GM23338 (cell line): ENCODE measurements at regions not wholly inside any gene's neighbourhood (a gene's known extent, or its start where the extent isn't known, plus 50 kb on each side); places are given as distances from the start of the nearest gene placed in this dataset.
A peak's percentile ranks its signal among the peaks of the same experiment; 100 is the strongest.

Source experiments
- ATAC-seq: fragments of 200-7000 bp; cut with Tn5 transposase; 3 replicates; pipeline ENCODE4 v1.9.1; 2020
- DNase-seq: peaks from one replicate; pipeline ENCODE4 v3.0.0-alpha.2; 2015; ENCODE audit warnings: low spot score
- H2AFZ ChIP-seq: fragments of 200-600 bp; sonication (generic); 2 replicates; pipeline ENCODE4 v1.8.0; 2016; ENCODE audit warnings: antibody characterized with exemption, mild to moderate bottlenecking, moderate library complexity
- H3F3A ChIP-seq: fragments of 200-600 bp; sonication (generic); replicated peaks from 2 replicates; pipeline ENCODE4 v1.8.0; 2017; ENCODE audit warnings: antibody characterized with exemption, mixed run types, low read depth
- H3K27ac ChIP-seq: fragments of 200-600 bp; sonication (generic); 2 replicates; pipeline ENCODE4 v1.6.1; 2016; ENCODE audit warnings: low read depth
- H3K27me3 ChIP-seq: fragments of 200-600 bp; sonication (generic); 2 replicates; pipeline ENCODE4 v1.8.0; 2016; ENCODE audit warnings: mild to moderate bottlenecking, mixed run types, moderate library complexity; ENCODE audit not compliant: insufficient read depth
- H3K36me3 ChIP-seq: fragments of 200-600 bp; sonication (generic); 2 replicates; pipeline ENCODE4 v1.8.0; 2016; ENCODE audit warnings: mild to moderate bottlenecking; ENCODE audit not compliant: insufficient read depth
- H3K4me1 ChIP-seq: fragments of 200-600 bp; sonication (generic); 2 replicates; pipeline ENCODE4 v1.8.0; 2016; ENCODE audit warnings: mild to moderate bottlenecking, moderate library complexity; ENCODE audit not compliant: insufficient read depth
- H3K4me2 ChIP-seq: fragments of 200-600 bp; sonication (generic); 2 replicates; pipeline ENCODE4 v1.7.1; 2017; ENCODE audit warnings: mixed run types
- H3K4me3 ChIP-seq: fragments of 200-600 bp; sonication (generic); 2 replicates; pipeline ENCODE4 v1.6.1; 2016; ENCODE audit warnings: mixed run types
- H3K79me2 ChIP-seq: fragments of 200-600 bp; sonication (generic); replicated peaks from 2 replicates; pipeline ENCODE4 v1.8.0; 2017; ENCODE audit warnings: mild to moderate bottlenecking; ENCODE audit not compliant: insufficient read depth
- H3K9me2 ChIP-seq: fragments of 200-600 bp; sonication (generic); 2 replicates; pipeline ENCODE4 v1.8.0; 2017; ENCODE audit not compliant: insufficient read depth
- H4K20me1 ChIP-seq: fragments of 200-600 bp; sonication (generic); replicated peaks from 2 replicates; pipeline ENCODE4 v1.8.0; 2017; ENCODE audit warnings: mild to moderate bottlenecking; ENCODE audit not compliant: insufficient read depth
- H3K27ac Mint-ChIP-seq: 2 replicates; pipeline ENCODE4 v1.8.0; 2020; ENCODE audit warnings: inconsistent platforms, mild to moderate bottlenecking, moderate library complexity, mixed read lengths
- H3K27me3 Mint-ChIP-seq: 3 replicates; pipeline ENCODE4 v1.8.0; 2022; ENCODE audit warnings: low read depth, mild to moderate bottlenecking, moderate library complexity, mixed read lengths, inconsistent platforms; ENCODE audit not compliant: insufficient read depth, poor library complexity
- H3K36me3 Mint-ChIP-seq: 3 replicates; pipeline ENCODE4 v1.8.0; 2021; ENCODE audit warnings: low read depth, mild to moderate bottlenecking, inconsistent platforms, moderate library complexity, mixed read lengths
- H3K4me1 Mint-ChIP-seq: 3 replicates; pipeline ENCODE4 v1.8.0; 2020; ENCODE audit warnings: mild to moderate bottlenecking, inconsistent platforms, mixed read lengths
- H3K4me3 Mint-ChIP-seq: 3 replicates; pipeline ENCODE4 v1.8.0; 2021; ENCODE audit warnings: moderate library complexity, mild to moderate bottlenecking, inconsistent platforms, mixed read lengths
- H3K9me3 Mint-ChIP-seq: 3 replicates; pipeline ENCODE4 v1.8.0; 2020; ENCODE audit warnings: moderate library complexity, mild to moderate bottlenecking, inconsistent platforms, mixed read lengths
- CREB1 ChIP-seq: fragments of 250-450 bp; sonication (Bioruptor Pico); IDR thresholded peaks from 2 replicates; pipeline ENCODE4 v1.5.0; 2020; ENCODE audit warnings: low read depth, mild to moderate bottlenecking, moderate library complexity
- EZH2 ChIP-seq: fragments of 200-600 bp; sonication (generic); IDR thresholded peaks from one replicate; pipeline ENCODE4 v1.8.0; 2017; ENCODE audit warnings: antibody characterized with exemption, mild to moderate bottlenecking, low read depth; ENCODE audit not compliant: unreplicated experiment
- JUNB ChIP-seq: IDR thresholded peaks from one replicate; pipeline ENCODE4 v1.6.1; 2016; ENCODE audit warnings: antibody characterized with exemption; ENCODE audit not compliant: unreplicated experiment
- NANOG ChIP-seq: IDR thresholded peaks from 2 replicates; pipeline ENCODE4 v1.6.1; 2016; ENCODE audit warnings: antibody characterized with exemption, borderline replicate concordance
- POLR2AphosphoS5 ChIP-seq: IDR thresholded peaks from 2 replicates; pipeline ENCODE4 v1.6.1; 2016; ENCODE audit warnings: antibody characterized with exemption, low read depth
- STAT1 ChIP-seq: IDR thresholded peaks from one replicate; pipeline ENCODE4 v1.6.1; 2016; ENCODE audit warnings: antibody characterized with exemption; ENCODE audit not compliant: unreplicated experiment
- ZNF114 ChIP-seq: fragments of 250-450 bp; sonication (Bioruptor Pico); IDR thresholded peaks from 2 replicates; pipeline ENCODE4 v1.5.0; 2020; ENCODE audit warnings: mild to moderate bottlenecking, moderate library complexity
- ZNF331 ChIP-seq: fragments of 250-450 bp; sonication (Bioruptor Pico); IDR thresholded peaks from 2 replicates; pipeline ENCODE4 v1.5.0; 2020; ENCODE audit warnings: low read depth, mild to moderate bottlenecking, moderate library complexity
- TF ChIP-seq, protein P1 (sequence below), 2 experiments: fragments of 200-600 bp in 1 of 2; sonication (generic) in 1 of 2; conservative IDR thresholded peaks; 2 replicates each; pipeline versions ENCODE4 v1.5.1 to v1.6.1; 2016 to 2017; ENCODE audit warnings: antibody characterized with exemption in 2 of 2, low read depth in 2 of 2, mild to moderate bottlenecking in 2 of 2, moderate library complexity in 1 of 2
- TF ChIP-seq, protein P2 (sequence below): fragments of 250-450 bp; sonication (Bioruptor Pico); IDR thresholded peaks from 2 replicates; pipeline ENCODE4 v1.5.0; 2020; ENCODE audit warnings: mild to moderate bottlenecking, moderate library complexity
- TF ChIP-seq, protein P3 (sequence below): IDR thresholded peaks from 2 replicates; pipeline ENCODE4 v1.6.1; 2016; ENCODE audit warnings: antibody characterized with exemption
- TF ChIP-seq, protein P4 (sequence below): IDR thresholded peaks from one replicate; pipeline ENCODE4 v1.6.1; 2018; ENCODE audit warnings: antibody characterized with exemption; ENCODE audit not compliant: unreplicated experiment

DNA sequence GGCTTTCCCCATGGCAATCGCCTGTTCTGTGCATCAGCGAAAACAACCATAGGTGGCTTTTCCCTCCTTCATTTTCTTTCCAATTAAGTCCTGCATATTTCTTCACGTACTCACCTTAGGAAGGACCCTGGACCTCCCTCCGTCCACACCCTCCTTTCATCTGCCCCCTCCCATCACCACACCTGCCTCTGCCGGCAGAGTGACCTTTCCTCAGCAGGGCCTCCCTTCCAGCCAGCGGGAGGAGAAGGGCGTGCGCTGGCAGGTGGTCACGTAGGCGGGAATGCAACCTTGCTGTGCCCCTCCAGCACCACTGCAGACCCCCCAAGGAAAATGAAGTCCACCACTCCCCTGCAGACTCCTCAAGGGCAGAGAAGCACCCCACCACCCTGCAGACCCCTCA is 61.1 kb downstream of the GSX1 start:
- H3K27me3 Mint-ChIP-seq = peaks cover 18% of the 10 kb centered on the region
- no peaks in the 10 kb centered on the region for H3K9me2 ChIP-seq

More for the DNA sequence above, 61.1 kb downstream of the GSX1 start:
- ATAC-seq (peak; percentile 33), DNase-seq (no peak)
- Histone ChIP-seq H3K36me3 (no peaks in the 10 kb centered on the region), H3K27me3 (no peaks in the 10 kb centered on the region), H3K4me2 (no peak overlapping the region), H4K20me1 (no peaks in the 10 kb centered on the region), H2AFZ (no peak overlapping the region), H3K4me3 (no peak overlapping the region), H3K27ac (no peak overlapping the region), H3F3A (no peaks in the 10 kb centered on the region), H3K4me1 (no peaks in the 10 kb centered on the region), H3K79me2 (no peaks in the 10 kb centered on the region)
- Mint-ChIP-seq H3K9me3 (no peaks in the 10 kb centered on the region), H3K36me3 (no peaks in the 10 kb centered on the region), H3K4me1 (peaks cover 16% of the 10 kb centered on the region), H3K27ac (no peak overlapping the region), H3K4me3 (no peak overlapping the region)
- TF ChIP-seq NANOG (no peak), STAT1 (no peak), CREB1 (CRISPR knock-in tag) (no peak), ZNF331 (CRISPR knock-in tag) (no peak), EZH2 (no peak), POLR2AphosphoS5 (no peak), JUNB (no peak), ZNF114 (CRISPR knock-in tag) (no peak)
- TF ChIP-seq, protein P1, sequence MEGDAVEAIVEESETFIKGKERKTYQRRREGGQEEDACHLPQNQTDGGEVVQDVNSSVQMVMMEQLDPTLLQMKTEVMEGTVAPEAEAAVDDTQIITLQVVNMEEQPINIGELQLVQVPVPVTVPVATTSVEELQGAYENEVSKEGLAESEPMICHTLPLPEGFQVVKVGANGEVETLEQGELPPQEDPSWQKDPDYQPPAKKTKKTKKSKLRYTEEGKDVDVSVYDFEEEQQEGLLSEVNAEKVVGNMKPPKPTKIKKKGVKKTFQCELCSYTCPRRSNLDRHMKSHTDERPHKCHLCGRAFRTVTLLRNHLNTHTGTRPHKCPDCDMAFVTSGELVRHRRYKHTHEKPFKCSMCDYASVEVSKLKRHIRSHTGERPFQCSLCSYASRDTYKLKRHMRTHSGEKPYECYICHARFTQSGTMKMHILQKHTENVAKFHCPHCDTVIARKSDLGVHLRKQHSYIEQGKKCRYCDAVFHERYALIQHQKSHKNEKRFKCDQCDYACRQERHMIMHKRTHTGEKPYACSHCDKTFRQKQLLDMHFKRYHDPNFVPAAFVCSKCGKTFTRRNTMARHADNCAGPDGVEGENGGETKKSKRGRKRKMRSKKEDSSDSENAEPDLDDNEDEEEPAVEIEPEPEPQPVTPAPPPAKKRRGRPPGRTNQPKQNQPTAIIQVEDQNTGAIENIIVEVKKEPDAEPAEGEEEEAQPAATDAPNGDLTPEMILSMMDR (conservative IDR thresholded peaks at IDR 0.05; ENCODE audit: low read depth in 2 of 2) = no peak
- TF ChIP-seq, protein P2, sequence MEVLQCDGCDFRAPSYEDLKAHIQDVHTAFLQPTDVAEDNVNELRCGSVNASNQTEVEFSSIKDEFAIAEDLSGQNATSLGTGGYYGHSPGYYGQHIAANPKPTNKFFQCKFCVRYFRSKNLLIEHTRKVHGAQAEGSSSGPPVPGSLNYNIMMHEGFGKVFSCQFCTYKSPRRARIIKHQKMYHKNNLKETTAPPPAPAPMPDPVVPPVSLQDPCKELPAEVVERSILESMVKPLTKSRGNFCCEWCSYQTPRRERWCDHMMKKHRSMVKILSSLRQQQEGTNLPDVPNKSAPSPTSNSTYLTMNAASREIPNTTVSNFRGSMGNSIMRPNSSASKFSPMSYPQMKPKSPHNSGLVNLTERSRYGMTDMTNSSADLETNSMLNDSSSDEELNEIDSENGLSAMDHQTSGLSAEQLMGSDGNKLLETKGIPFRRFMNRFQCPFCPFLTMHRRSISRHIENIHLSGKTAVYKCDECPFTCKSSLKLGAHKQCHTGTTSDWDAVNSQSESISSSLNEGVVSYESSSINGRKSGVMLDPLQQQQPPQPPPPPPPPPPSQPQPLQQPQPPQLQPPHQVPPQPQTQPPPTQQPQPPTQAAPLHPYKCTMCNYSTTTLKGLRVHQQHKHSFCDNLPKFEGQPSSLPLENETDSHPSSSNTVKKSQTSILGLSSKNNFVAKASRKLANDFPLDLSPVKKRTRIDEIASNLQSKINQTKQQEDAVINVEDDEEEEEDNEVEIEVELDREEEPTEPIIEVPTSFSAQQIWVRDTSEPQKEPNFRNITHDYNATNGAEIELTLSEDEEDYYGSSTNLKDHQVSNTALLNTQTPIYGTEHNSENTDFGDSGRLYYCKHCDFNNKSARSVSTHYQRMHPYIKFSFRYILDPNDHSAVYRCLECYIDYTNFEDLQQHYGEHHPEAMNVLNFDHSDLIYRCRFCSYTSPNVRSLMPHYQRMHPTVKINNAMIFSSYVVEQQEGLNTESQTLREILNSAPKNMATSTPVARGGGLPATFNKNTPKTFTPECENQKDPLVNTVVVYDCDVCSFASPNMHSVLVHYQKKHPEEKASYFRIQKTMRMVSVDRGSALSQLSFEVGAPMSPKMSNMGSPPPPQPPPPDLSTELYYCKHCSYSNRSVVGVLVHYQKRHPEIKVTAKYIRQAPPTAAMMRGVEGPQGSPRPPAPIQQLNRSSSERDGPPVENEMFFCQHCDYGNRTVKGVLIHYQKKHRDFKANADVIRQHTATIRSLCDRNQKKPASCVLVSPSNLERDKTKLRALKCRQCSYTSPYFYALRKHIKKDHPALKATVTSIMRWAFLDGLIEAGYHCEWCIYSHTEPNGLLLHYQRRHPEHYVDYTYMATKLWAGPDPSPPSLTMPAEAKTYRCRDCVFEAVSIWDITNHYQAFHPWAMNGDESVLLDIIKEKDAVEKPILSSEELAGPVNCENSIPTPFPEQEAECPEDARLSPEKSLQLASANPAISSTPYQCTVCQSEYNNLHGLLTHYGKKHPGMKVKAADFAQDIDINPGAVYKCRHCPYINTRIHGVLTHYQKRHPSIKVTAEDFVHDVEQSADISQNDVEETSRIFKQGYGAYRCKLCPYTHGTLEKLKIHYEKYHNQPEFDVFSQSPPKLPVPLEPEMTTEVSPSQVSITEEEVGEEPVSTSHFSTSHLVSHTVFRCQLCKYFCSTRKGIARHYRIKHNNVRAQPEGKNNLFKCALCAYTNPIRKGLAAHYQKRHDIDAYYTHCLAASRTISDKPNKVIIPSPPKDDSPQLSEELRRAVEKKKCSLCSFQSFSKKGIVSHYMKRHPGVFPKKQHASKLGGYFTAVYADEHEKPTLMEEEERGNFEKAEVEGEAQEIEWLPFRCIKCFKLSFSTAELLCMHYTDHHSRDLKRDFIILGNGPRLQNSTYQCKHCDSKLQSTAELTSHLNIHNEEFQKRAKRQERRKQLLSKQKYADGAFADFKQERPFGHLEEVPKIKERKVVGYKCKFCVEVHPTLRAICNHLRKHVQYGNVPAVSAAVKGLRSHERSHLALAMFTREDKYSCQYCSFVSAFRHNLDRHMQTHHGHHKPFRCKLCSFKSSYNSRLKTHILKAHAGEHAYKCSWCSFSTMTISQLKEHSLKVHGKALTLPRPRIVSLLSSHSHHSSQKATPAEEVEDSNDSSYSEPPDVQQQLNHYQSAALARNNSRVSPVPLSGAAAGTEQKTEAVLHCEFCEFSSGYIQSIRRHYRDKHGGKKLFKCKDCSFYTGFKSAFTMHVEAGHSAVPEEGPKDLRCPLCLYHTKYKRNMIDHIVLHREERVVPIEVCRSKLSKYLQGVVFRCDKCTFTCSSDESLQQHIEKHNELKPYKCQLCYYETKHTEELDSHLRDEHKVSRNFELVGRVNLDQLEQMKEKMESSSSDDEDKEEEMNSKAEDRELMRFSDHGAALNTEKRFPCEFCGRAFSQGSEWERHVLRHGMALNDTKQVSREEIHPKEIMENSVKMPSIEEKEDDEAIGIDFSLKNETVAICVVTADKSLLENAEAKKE (CRISPR knock-in tag) = no peak
- TF ChIP-seq, protein P3, sequence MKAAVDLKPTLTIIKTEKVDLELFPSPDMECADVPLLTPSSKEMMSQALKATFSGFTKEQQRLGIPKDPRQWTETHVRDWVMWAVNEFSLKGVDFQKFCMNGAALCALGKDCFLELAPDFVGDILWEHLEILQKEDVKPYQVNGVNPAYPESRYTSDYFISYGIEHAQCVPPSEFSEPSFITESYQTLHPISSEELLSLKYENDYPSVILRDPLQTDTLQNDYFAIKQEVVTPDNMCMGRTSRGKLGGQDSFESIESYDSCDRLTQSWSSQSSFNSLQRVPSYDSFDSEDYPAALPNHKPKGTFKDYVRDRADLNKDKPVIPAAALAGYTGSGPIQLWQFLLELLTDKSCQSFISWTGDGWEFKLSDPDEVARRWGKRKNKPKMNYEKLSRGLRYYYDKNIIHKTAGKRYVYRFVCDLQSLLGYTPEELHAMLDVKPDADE = no peak
- TF ChIP-seq, protein P4, sequence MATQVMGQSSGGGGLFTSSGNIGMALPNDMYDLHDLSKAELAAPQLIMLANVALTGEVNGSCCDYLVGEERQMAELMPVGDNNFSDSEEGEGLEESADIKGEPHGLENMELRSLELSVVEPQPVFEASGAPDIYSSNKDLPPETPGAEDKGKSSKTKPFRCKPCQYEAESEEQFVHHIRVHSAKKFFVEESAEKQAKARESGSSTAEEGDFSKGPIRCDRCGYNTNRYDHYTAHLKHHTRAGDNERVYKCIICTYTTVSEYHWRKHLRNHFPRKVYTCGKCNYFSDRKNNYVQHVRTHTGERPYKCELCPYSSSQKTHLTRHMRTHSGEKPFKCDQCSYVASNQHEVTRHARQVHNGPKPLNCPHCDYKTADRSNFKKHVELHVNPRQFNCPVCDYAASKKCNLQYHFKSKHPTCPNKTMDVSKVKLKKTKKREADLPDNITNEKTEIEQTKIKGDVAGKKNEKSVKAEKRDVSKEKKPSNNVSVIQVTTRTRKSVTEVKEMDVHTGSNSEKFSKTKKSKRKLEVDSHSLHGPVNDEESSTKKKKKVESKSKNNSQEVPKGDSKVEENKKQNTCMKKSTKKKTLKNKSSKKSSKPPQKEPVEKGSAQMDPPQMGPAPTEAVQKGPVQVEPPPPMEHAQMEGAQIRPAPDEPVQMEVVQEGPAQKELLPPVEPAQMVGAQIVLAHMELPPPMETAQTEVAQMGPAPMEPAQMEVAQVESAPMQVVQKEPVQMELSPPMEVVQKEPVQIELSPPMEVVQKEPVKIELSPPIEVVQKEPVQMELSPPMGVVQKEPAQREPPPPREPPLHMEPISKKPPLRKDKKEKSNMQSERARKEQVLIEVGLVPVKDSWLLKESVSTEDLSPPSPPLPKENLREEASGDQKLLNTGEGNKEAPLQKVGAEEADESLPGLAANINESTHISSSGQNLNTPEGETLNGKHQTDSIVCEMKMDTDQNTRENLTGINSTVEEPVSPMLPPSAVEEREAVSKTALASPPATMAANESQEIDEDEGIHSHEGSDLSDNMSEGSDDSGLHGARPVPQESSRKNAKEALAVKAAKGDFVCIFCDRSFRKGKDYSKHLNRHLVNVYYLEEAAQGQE = no peak
